Natural killer cell treated with Interleukin-12 subunit alpha and Interleukin-12 subunit beta and Interleukin-15 and Interleukin-18, amount 100 ng/mL, for 72 hours (primary cell): ENCODE measurements at regions not wholly inside any gene's neighbourhood (a gene's known extent, or its start where the extent isn't known, plus 50 kb on each side); places are given as distances from the start of the nearest gene placed in this dataset.

Experiments used
- ATAC-seq, 2 donors: fragments of 150-1000 bp; cut with Tn5 transposase in 1 of 2; sonication (Bioruptor Pico), chemical (Tn5 transposase) in 1 of 2; 2 replicates each; pipeline ENCODE4 v1.10.0; 2021
- DNase-seq: peaks from one replicate; pipeline ENCODE4 v3.0.0; 2022; ENCODE audit warnings: low spot score
- H3K27ac Mint-ChIP-seq, 2 donors: 1 replicate in 1 of 2; 2 replicates in 1 of 2; pipeline ENCODE4 v1.8.0; 2022; ENCODE audit warnings: mixed read lengths in 2 of 2, mild to moderate bottlenecking in 1 of 2, moderate library complexity in 1 of 2
- H3K27me3 Mint-ChIP-seq, 2 donors: 1 replicate in 1 of 2; 2 replicates in 1 of 2; pipeline ENCODE4 v1.8.0; 2022; ENCODE audit warnings: mixed read lengths in 2 of 2
- H3K36me3 Mint-ChIP-seq: one replicate; pipeline ENCODE4 v1.8.0; 2022; ENCODE audit warnings: mixed read lengths
- H3K4me1 Mint-ChIP-seq, 2 donors: 1 replicate in 1 of 2; 2 replicates in 1 of 2; pipeline ENCODE4 v1.8.0; 2022; ENCODE audit warnings: low read depth in 2 of 2, mixed read lengths in 2 of 2, mild to moderate bottlenecking in 1 of 2
- H3K4me3 Mint-ChIP-seq: one replicate; pipeline ENCODE4 v1.8.0; 2022; ENCODE audit warnings: mixed read lengths
- H3K9me3 Mint-ChIP-seq: 2 replicates; pipeline ENCODE4 v1.8.0; 2022; ENCODE audit warnings: mixed read lengths

DNA sequence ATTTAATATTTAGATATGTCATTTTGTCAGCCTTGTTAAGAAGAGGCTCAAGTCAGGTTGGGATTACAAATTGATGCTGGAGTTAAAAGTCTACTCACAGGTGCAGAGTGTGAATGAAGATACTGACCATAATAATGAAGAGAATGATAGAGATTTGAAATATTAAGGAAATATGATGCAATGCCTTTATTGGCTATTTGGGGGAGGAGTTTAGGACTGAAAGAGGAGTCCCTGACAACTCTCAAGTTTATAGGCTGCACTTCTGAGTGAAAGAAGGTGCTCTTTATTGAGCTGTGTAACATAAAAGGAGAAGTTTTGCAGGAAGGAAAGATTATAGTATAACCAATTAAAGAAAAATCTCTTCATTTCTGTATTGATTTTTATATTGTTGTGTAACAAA is 827.7 kb upstream of the PCDH9 start:
- ATAC-seq (no peak), DNase-seq (no peak)
- no peaks in the 10 kb centered on the region for H3K27me3 Mint-ChIP-seq

DNA sequence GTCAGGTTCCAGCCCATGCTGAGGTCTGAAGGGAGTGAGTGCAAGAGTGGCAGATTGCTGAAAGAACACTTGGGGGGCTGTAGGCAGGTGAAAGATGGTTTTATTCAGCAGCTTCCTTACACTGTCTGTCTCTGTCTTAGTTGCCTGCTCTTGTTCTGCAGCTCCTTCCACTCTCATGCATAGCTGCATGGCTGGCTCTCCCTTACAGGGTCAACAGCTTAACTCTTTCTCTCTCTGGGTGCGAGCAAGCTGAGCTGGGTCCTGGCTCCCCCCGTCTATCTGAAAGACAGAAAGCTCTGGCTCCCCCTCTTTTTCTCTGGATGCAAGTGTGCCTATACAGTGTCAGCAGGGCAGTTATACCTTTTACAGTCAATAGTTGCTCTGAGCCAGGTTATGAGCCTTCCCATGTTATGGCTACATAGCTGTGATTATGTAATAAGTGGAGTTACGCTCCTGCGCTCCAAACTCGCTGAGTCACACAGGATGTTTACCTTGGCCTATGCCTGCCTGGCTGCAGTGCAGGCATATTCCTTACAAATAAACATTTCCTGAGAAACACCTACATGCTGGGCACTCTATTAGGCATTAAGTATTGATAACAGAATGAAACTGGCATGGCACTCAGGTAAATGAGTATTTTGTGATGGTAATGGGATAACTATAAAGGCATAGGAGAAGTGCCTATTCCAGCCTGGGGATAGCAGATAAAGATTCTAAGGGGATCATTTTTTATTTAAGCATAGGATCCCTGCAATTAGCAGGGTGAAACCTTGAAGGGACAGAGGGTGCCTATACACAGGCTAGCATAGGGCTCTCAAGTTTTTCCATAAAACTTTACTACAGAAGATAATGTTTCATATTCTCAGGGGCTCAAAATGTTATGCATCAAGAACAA is 826.9 kb upstream of the PCDH9 start:
- Mint-ChIP-seq H3K4me1 (no peaks in the 10 kb centered on the region), H3K9me3 (peaks cover 5% of the 10 kb centered on the region), H3K4me3 (no peak overlapping the region), H3K36me3 (no peaks in the 10 kb centered on the region), H3K27ac (no peak overlapping the region), H3K27me3 (no peaks in the 10 kb centered on the region)
- ATAC-seq (no peak), DNase-seq (no peak)

More for the DNA sequence above, 827.7 kb upstream of the PCDH9 start:
- no peaks in the 10 kb centered on the region for H3K36me3 Mint-ChIP-seq
- no peak overlapping the region for H3K27ac Mint-ChIP-seq
- H3K9me3 Mint-ChIP-seq, result peaks cover 5% of the 10 kb centered on the region
- H3K4me3 Mint-ChIP-seq, result no peak overlapping the region
- H3K4me1 Mint-ChIP-seq, result no peaks in the 10 kb centered on the region

DNA sequence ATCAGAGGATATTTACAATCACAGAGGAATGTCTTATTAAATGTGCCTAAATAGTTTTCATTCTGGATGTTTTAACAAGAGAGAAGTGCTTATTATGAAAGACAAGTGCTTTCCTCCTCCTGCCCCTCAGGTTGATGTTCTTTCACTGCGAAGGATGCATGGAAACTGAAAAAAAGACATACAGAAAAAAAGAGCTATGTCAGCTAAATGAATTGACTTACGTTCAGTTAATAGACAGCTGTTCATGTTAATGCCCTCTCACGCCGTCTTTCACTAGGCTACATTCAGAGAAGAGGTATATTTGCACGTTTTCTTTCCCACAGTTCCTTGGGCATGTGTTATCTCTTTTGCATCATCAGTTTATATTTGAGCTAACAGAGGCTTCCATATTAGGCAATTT is 821.8 kb upstream of the PCDH9 start:
- Mint-ChIP-seq H3K27me3 (no peaks in the 10 kb centered on the region), H3K4me1 (no peaks in the 10 kb centered on the region), H3K4me3 (no peak overlapping the region), H3K36me3 (no peaks in the 10 kb centered on the region), H3K27ac (no peak overlapping the region), H3K9me3 (peaks cover 16% of the 10 kb centered on the region)
- DNase-seq, result no peak
- ATAC-seq, result no peak

DNA sequence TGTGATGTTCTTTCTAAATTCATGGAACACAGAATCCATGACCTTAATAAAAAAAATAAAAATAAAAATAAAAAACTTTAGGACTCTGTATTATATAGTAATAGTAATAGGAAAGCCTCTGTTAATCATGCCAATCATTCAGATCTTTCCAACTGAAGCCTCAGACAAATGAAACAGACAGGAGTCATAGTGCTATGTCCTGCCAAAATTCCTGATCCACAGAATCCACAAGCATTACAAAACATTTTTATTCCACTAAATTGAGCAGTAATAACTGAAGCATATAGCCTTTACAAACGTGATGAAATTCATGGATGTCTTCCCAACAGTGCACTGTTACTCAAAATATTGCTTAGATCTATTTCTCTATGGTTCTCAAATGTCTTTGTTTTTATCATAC is 820.6 kb upstream of the PCDH9 start:
- Mint-ChIP-seq H3K27me3 (no peaks in the 10 kb centered on the region), H3K27ac (no peak overlapping the region), H3K4me3 (no peak overlapping the region), H3K36me3 (no peaks in the 10 kb centered on the region), H3K4me1 (no peaks in the 10 kb centered on the region), H3K9me3 (peaks cover 11% of the 10 kb centered on the region)
- DNase-seq, result no peak
- no peak for ATAC-seq

DNA sequence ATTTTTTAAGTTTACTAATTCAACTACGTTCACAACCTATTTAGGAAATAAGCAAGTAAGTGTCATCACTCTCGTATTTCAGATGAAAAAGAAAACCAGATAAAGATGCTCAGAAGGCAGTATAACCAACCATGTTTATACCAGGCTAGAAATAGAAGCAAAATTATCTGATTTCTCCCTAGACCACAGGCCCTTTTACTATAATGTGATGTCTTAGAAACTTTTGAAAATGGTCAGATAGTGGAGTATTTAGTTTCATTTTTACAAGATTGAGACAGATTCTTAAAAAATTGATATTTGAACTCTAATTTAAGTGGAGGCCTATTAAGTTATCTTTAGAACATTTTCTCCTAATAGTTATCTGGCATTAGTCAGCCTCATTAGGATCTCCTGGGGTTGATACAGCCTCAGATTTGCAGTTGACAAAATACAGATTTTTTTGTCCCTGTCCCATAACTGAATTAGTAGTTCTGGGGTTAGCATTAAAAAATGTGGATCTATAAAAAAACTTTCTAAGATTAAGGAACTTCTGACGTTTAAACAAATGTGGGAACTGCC is 818.7 kb upstream of the PCDH9 start:
- ATAC-seq (no peak), DNase-seq (no peak)
- no peaks in the 10 kb centered on the region for H3K4me1 Mint-ChIP-seq
- H3K4me3 Mint-ChIP-seq, result no peak overlapping the region
- peaks cover 16% of the 10 kb centered on the region for H3K9me3 Mint-ChIP-seq
- H3K27me3 Mint-ChIP-seq, result no peaks in the 10 kb centered on the region
- H3K27ac Mint-ChIP-seq, result no peak overlapping the region
- no peaks in the 10 kb centered on the region for H3K36me3 Mint-ChIP-seq

DNA sequence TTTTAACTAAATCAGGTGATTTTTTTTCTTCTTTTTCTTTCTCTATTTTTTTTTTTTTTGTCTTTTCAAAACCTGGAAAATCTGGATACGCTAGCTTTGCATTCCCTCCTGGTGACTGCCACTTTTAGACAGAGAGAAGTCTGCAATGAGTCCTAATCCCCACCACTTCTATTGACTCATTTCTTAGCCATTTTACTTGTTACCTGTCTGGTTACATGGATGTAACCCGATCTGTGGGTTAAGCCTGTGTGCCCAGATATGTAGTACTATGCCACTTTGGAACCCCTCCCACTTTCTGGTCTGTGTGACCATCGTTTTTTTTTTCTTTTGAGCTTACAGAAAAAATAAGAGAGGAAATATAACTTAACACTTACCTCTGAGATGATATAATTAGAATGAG is 817.8 kb upstream of the PCDH9 start:
- Mint-ChIP-seq H3K27me3 (no peaks in the 10 kb centered on the region), H3K27ac (no peak overlapping the region), H3K4me3 (no peak overlapping the region), H3K4me1 (no peaks in the 10 kb centered on the region), H3K36me3 (no peaks in the 10 kb centered on the region), H3K9me3 (peaks cover 20% of the 10 kb centered on the region)
- DNase-seq (no peak), ATAC-seq (no peak)

DNA sequence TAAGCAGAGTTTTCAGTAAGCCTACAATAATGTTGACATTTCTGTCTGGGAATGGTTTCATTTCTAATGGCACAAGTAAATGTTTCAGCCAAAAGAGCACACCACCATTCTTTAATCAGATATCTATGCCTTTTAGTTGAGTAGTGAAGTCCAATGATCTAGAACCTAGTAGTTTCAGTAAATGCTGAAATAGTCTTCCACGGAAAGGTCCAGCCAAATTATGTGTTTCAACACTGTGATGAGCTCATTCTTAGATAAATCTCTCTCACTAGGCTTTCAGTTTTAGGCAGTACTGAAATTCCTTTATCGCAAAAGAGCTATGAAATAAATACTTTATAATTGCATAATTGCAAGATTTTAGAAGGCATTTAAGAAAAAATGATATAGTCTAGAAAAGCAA is 816.8 kb upstream of the PCDH9 start:
- DNase-seq (no peak), ATAC-seq (no peak)
- Mint-ChIP-seq H3K4me3 (no peak overlapping the region), H3K4me1 (no peaks in the 10 kb centered on the region), H3K27me3 (no peaks in the 10 kb centered on the region), H3K27ac (no peak overlapping the region), H3K36me3 (no peaks in the 10 kb centered on the region), H3K9me3 (peaks cover 20% of the 10 kb centered on the region)

DNA sequence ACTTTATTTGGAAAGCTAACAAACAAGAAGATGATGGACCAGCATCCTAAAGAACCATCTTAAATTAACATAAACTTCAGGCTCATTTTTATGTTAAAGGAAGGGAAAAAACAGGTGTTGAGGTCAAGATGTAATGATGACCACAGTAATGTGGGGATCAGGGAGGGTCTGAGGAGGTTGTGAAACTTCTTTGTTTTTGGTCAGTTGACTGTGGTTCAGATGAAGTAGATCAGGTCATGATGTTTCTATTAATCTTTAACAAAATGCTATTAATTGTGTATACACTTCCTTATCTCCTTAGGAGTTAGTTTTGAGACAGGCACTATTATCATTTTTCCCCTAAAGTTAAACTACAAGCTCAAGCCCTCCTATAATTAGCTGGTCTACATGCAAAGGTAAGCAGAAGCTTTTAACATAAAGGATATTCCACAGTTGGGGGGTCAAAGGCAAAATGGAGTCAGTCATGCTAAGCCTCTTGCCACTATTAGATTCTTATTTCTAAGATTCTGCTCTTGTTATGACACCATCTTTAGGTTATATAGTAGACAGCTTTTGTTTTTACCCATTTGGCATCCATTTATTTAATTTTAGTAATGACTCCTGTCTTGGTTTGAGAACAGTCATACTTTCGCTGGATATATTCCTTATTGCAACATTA is 800.1 kb upstream of the PCDH9 start:
- H3K36me3 Mint-ChIP-seq, result no peaks in the 10 kb centered on the region
- H3K9me3 Mint-ChIP-seq, result peaks cover 8% of the 10 kb centered on the region
- no peaks in the 10 kb centered on the region for H3K4me1 Mint-ChIP-seq
- H3K27me3 Mint-ChIP-seq, result no peaks in the 10 kb centered on the region
- ATAC-seq, result no peak
- no peak overlapping the region for H3K4me3 Mint-ChIP-seq
- DNase-seq, result no peak
- no peak overlapping the region for H3K27ac Mint-ChIP-seq

DNA sequence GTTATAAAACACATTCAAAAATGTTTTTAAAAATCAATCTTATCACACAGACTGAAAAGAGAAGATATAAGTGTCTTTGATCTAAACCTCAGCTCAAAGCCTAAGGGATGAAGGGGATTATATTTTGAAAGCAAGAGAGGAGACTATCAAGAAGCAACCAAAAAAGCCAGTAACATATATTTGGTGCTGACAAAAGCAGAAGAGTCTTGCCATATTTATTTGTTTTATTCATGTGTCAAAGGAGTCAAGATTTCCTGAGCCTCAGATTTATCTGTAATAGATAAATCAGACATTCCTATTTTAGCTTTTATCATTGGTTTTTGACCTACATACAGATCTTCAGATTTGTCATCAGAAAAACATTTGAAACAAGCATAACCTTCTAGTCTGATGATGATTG is 798.6 kb upstream of the PCDH9 start:
- H3K27ac Mint-ChIP-seq, result no peak overlapping the region
- no peak overlapping the region for H3K4me3 Mint-ChIP-seq
- H3K27me3 Mint-ChIP-seq, result no peaks in the 10 kb centered on the region
- ATAC-seq (no peak), DNase-seq (no peak)
- H3K36me3 Mint-ChIP-seq, result no peaks in the 10 kb centered on the region
- peaks cover 8% of the 10 kb centered on the region for H3K9me3 Mint-ChIP-seq
- H3K4me1 Mint-ChIP-seq, result no peaks in the 10 kb centered on the region

DNA sequence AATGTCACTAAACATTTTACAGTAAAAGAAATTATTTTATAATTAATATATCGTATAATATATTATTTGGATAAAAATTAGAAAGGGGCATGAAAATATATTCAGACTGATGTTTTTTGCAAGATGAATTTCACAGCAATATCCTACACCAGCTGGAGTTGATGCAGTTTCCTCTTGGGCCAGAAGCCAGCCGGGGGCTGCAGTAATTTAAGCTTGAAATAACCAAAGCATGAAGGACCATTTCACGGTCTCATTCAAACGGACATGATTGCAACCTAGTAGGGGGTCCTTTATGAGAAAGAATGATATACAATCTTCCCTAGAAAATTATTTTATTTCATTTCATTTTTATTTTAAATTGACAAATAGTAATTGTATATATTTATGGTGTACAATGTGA is 797.2 kb upstream of the PCDH9 start:
- peaks cover 2% of the 10 kb centered on the region for H3K36me3 Mint-ChIP-seq
- peaks cover 4% of the 10 kb centered on the region for H3K9me3 Mint-ChIP-seq
- no peak for ATAC-seq
- no peak overlapping the region for H3K27ac Mint-ChIP-seq
- DNase-seq, result no peak
- no peak overlapping the region for H3K4me3 Mint-ChIP-seq
- no peaks in the 10 kb centered on the region for H3K27me3 Mint-ChIP-seq
- no peaks in the 10 kb centered on the region for H3K4me1 Mint-ChIP-seq

DNA sequence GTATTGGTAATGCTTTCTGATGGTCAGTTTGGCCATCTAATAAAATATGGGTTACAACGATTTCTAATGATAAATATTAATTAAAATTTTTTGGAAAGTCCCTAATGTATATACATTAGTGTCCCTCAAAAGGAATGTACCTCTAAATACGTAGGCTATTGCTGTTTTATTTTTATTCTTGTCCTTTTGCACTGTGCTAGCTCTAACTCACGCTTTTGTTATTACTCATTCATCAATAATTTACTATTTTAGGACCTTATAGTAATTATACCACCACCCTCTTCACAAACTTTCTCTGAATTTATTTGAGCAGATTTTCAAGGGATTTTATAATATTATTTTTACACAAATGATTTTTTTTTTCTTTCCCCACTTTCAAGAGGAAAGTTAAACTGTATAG is 795.9 kb upstream of the PCDH9 start:
- H3K4me3 Mint-ChIP-seq, result no peak overlapping the region
- peaks cover 7% of the 10 kb centered on the region for H3K36me3 Mint-ChIP-seq
- no peaks in the 10 kb centered on the region for H3K27me3 Mint-ChIP-seq
- DNase-seq (no peak), ATAC-seq (no peak)
- H3K27ac Mint-ChIP-seq, result no peak overlapping the region
- no peaks in the 10 kb centered on the region for H3K4me1 Mint-ChIP-seq
- peaks cover 5% of the 10 kb centered on the region for H3K9me3 Mint-ChIP-seq

DNA sequence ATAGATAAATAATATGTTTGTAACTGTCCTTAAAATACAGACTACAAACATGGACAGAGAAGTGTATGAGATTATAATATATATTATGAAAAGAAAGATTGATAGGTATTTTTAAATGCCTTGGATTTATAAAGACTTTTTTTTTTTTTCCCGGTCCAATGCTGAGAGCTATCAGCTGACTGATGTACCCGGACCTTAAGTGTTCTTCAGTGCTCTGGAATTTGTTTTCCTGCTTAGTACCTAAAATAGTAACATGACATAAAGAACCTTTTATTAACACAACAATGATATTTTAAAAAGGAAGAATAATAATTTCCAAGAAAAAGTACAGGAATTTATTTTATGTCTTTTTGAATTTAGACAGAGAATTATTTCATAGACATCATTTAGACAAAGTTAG is 795.5 kb upstream of the PCDH9 start:
- H3K4me1 Mint-ChIP-seq, result no peaks in the 10 kb centered on the region
- ATAC-seq (no peak), DNase-seq (no peak)
- H3K9me3 Mint-ChIP-seq, result peaks cover 8% of the 10 kb centered on the region
- no peaks in the 10 kb centered on the region for H3K27me3 Mint-ChIP-seq
- H3K36me3 Mint-ChIP-seq, result peaks cover 7% of the 10 kb centered on the region
- H3K4me3 Mint-ChIP-seq, result no peak overlapping the region
- H3K27ac Mint-ChIP-seq, result no peak overlapping the region

DNA sequence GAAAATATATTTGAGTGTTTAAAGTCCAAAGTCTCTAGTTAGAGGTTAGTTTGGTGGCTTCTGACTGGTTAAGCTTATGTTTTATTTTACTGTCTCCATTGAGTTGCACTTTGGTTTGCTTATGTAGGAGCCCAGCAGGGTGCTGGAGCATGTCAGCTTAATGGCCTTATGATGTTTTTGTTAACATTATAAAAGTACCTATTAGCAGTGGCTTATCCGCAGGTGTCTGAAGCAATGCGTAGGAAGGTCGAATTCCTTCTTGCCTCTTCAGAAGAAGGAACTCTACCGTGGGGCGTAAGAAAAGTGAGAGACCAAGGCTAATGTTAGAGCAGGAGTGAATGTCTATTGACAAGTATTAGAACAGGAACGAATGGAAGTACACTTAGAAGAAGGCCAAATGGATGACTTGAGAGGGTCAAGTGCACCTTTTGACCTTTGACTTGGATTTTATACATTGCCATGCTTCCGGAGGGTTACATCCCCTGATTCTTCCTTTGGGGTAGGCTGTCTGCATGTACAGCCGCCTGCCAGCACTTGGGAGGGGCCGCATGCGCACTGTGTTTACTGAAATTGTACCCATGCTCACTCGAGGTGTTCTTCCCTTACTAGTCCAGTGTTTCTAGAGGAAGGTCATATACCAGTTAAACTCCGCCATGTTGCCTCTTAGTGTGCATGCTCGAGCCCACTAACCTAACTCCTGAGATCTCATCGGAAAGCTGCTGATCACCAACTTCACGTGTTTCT is 793.9 kb upstream of the PCDH9 start:
- no peaks in the 10 kb centered on the region for H3K27me3 Mint-ChIP-seq
- no peak overlapping the region for H3K4me3 Mint-ChIP-seq
- H3K27ac Mint-ChIP-seq, result no peak overlapping the region
- H3K9me3 Mint-ChIP-seq, result peaks cover 8% of the 10 kb centered on the region
- ATAC-seq, result no peak
- H3K4me1 Mint-ChIP-seq, result no peaks in the 10 kb centered on the region
- peaks cover 7% of the 10 kb centered on the region for H3K36me3 Mint-ChIP-seq
- no peak for DNase-seq

DNA sequence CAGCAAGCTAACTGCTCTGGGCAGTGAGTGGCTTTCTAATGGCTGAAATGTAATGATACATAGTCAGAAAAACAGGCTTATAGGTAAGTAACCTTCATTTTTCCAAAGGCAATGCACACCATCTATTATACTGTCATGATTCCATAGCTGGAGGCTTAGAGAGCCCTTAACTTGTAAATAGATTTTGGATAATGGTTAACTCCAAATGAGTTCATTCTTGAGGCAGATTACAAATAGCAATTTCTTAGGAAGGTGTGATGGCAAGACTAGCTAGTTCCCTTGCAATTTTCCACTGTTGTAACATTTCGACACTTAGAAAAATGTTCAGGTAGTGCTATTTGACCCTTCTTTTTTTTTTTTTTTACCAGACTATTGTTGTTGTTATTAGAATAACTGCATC is 789.8 kb upstream of the PCDH9 start:
- H3K36me3 Mint-ChIP-seq, result peaks cover 7% of the 10 kb centered on the region
- DNase-seq (no peak), ATAC-seq (no peak)
- no peak overlapping the region for H3K27ac Mint-ChIP-seq
- H3K9me3 Mint-ChIP-seq, result peaks cover 4% of the 10 kb centered on the region
- H3K4me3 Mint-ChIP-seq, result no peak overlapping the region
- H3K4me1 Mint-ChIP-seq, result no peaks in the 10 kb centered on the region
- H3K27me3 Mint-ChIP-seq, result no peaks in the 10 kb centered on the region
